HPDE6-E6E7 (cell line): ENCODE measurements at regions not wholly inside any gene's neighbourhood (a gene's known extent, or its start where the extent isn't known, plus 50 kb on each side); places are given as distances from the start of the nearest gene placed in this dataset.

ENCODE experiments used
- DNase-seq: peaks from one replicate; pipeline ENCODE4 v3.0.0; 2011; ENCODE audit warnings: missing footprints; ENCODE audit errors: extremely low spot score

DNA sequence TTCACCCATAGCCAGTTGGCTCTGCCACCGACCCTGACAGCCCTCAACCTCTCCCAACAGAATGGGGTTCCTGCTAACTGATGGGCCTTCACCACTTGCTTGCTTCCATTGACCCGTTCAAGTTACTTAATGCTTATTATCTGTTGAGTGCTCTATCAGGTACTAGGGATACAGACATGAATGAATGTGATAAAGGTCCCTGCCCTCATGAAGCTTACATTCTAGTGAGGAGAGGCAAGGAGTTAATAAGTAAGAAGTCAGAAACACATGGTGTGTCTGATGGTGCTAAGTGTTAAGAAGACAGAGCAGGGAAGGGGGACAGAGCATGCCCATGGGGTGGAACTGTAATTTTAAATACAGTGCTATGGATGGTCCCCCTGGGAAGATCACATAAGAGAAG, 107.5 kb upstream of the JUN start:
- DNase-seq, result no peak

- DNase-seq, result no peak
These were observed 109.5 kb upstream of the JUN start for GRCh38 chr1:58893257-58893869.

- no peak for DNase-seq
These were observed 111.2 kb upstream of the JUN start for GRCh38 chr1:58895082-58895481.

DNA sequence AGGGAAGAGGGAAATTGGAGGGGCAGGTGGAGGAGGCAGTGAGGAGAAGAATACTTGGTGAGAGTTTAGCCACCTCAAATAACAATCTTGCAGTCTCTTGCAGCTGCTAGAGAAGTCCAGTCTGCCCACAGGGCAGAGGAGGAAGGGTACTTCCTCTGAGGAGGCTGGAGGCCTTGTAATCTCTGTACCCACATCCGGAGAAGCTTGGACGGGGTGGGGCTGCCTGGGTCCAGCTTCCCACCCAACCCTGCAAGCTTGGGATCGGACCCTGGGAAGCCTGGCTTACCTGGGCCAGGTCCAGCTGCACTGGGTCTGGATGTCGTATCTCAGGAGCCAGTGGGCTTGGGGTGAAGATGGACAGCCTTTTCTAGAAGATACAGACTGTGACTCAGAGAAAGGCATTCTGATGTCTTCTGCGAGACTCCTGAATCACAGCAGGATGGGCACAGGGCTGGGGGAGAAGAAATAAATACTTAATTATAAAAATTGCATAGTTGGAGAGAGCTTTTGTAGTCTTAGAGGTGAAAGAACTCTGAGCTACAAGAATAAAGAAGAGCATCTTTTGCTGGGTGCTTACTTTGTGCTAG, 111.8 kb upstream of the JUN start:
- DNase-seq, result no peak

DNA sequence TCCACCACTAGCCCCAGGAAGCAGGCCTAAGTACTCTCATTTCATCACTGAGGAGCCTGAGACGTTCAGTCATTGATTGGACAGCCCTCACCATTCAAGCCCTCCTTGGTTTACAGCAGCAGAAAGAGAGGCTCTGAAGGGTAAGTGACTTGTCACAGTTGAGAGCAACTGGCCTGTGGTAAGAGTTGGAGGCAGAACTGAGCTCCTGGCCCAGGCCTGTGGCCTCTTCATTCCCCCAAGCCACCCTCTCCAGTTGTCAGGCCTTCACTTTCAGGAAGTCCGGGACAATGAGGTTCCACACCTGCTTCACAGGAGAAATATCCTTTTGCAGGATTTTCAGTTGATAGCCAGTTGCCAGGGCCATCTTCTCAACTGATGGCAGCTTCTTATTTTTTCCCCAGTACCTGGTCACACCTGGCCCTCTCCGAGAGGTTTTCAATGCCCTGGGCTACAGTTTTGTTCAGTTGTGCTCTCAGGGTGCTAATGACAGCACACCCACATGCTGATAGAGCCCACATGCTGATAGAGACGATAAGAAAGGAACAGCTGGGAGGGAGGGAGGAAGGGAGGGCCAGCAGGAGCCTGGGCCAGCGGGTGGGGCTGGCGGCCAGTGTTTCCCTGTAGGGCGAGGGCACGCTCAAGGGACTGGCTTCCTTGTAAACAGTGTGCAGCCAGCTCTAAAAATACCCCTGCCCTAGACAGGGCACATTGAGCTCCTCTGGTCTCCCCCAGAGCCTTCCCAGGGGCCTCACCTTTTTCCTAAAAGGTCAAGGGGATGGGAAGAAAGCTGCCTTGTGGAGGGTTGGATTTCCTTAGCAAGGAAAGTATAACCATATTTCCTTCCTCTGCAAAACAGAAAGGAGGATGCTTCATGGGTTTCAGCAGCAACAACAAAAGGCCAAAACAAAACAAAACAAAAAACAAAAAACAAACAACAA, 112.7 kb upstream of the JUN start:
- DNase-seq, result no peak

- no peak for DNase-seq
These were observed 115.1 kb upstream of the JUN start for GRCh38 chr1:58898739-58899586.

- DNase-seq, result no peak
These were observed 115.9 kb upstream of the JUN start for GRCh38 chr1:58899587-58900271.

DNA sequence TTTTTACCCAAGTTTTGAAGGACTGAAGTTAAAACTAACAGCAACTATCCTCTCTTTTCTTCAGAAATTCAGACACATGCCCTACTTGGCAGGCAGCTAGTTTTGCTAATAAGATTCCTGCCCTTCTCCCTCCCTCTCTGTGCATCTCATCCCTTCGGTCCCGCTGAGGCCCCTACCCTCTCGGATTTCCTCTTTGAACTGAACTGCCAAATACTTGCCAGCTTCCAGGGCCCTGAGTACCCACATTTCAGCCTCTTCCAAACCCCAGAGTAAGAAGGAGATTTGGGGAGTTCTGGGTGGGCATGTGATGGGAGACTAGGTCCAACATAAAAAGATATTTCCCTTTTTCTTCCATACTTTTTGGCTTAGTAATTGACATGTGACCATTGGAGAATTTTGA, 116.5 kb upstream of the JUN start:
- DNase-seq, result no peak

DNA sequence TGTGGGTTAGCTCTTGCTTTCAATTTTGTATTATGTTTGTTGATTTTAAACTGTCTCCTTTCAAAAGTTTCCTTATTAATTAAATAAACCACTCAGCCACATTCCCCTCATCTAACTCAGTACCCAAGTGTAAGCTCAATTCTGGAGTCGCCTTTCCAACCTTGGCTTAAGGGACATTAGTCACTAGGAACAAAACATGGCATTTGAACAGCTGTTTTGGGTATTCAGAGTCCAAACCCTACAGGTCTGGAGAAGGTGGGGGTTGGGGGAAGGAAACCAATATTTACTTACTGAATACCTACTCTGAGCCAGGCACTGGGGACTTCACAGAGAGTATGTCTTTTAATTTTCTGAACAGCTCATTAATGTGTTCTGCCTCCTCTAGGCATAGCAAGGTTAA, 117.2 kb upstream of the JUN start:
- no peak for DNase-seq

GRCh38 chr1:58902830-58903513, 119.1 kb upstream of the JUN start:
- no peak for DNase-seq

GRCh38 chr1:58903514-58904298, 119.9 kb upstream of the JUN start:
- peak; percentile 72 for DNase-seq

- DNase-seq, result no peak
These were observed 120.7 kb upstream of the JUN start for GRCh38 chr1:58904299-58905125.

- DNase-seq, result no peak
These were observed 121.3 kb upstream of the JUN start for GRCh38 chr1:58905126-58905490.

DNA sequence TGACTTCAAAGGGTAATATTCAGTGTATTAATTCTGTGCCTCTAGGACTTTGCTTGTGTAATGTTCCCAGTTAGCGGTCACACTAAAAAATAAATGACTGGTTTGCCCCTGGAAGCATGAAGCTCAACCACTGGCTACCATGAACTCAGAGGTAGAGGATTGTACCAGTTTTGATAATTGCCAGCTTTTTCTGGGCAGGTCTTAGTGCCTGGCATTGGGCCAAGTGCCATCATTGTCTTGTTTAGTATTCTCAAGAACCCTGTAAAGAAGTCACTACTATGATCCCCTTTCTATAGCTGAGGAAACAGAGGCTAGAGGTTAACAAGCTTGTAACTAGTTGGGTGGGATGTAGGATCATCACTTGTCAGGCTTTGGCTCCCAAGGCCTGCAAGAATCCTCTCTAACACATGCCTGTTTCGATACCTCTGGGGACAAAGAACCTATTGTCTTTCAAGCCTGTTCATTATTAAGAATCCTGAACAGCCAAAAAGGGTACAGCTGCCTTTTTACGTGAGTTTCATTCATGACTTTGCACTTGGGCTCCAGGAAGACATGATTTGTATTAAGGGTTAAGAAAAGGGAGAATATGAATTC, 121.9 kb upstream of the JUN start:
- no peak for DNase-seq

GRCh38 chr1:58907398-58907797, 123.6 kb upstream of the JUN start:
- DNase-seq, result no peak

DNA sequence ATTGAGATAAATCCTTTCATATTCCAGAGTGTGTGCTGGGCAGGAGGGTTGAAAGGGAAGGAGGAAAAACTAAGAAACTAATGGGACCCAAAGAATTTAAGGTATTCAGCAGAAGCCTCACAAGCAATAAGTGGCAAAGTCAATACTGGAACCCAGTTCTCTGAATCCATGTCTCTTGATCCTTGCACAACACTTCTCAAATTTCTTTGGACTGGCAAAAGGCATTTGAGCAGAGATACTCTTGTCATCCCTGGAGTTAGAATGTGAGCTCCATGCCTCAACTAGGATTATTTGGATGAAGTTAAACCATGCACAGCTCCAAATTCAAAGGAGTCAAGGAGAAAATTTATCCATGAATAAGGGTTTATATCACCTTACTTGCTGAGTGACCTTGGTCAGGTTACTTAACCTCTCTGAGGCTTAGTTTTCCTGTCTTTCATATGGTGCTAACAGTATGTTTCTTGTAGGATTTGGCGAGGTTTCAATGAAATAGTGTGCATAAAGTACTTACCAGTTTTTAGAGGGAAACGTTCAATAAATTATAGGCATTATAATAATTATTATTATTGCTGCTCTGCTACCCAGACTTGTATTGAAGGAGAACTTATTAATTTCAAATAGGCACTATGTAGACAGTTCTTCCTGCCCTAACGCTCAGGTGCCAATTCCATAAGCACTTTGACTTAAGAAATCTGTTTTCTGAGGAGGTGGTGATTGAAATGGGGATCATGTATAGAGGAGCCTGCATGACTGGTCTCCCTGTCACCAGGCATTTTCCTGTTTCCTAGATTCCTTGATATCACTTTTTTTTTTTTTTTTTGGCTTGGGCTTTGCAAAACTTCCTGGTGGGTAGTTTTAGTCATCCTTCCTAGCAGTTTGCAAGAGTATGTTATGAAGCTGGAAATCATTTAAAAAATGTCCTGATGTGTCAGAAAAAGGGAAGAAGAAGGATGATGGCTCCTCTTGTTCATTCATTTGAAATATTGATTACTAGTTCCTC, 125.0 kb upstream of the JUN start:
- DNase-seq, result peak; percentile 55

GRCh38 chr1:58909914-58910681, 126.3 kb upstream of the JUN start:
- DNase-seq, result no peak
